H9 (cell line): ENCODE measurements at regions not wholly inside any gene's neighbourhood (a gene's known extent, or its start where the extent isn't known, plus 50 kb on each side); places are given as distances from the start of the nearest gene placed in this dataset.

Source experiments
- DNase-seq: peaks from one replicate; pipeline ENCODE4 v3.0.0-alpha.2; 2017
- H2AFZ ChIP-seq: one replicate; pipeline ENCODE4 v1.6.1; 2013; ENCODE audit warnings: mild to moderate bottlenecking, low read length, control low read depth, moderate library complexity
- H2AK5ac ChIP-seq: 2 replicates; pipeline ENCODE4 v1.6.1; 2013; ENCODE audit warnings: low read length, control low read depth, mixed read lengths; ENCODE audit not compliant: insufficient read length
- H2BK120ac ChIP-seq: one replicate; pipeline ENCODE4 v1.6.1; 2013; ENCODE audit warnings: low read depth, mild to moderate bottlenecking, low read length, control low read depth, inconsistent platforms; ENCODE audit not compliant: poor library complexity, severe bottlenecking
- H2BK12ac ChIP-seq: 2 replicates; pipeline ENCODE4 v1.6.1; 2013; ENCODE audit warnings: low read length, control low read depth, mixed read lengths, low read depth; ENCODE audit not compliant: insufficient read length
- H2BK15ac ChIP-seq: 2 replicates; pipeline ENCODE4 v1.6.1; 2013; ENCODE audit warnings: low read depth, low read length, control low read depth
- H2BK20ac ChIP-seq: one replicate; pipeline ENCODE4 v1.6.1; 2013; ENCODE audit warnings: low read depth, mild to moderate bottlenecking, low read length, control low read depth, inconsistent platforms; ENCODE audit not compliant: poor library complexity, severe bottlenecking
- H2BK5ac ChIP-seq: 2 replicates; pipeline ENCODE4 v1.6.1; 2013; ENCODE audit warnings: low read length, control low read depth, mixed read lengths; ENCODE audit not compliant: insufficient read length
- H3K14ac ChIP-seq: 2 replicates; pipeline ENCODE4 v1.6.1; 2013; ENCODE audit warnings: low read length, control low read depth; ENCODE audit not compliant: insufficient read depth
- H3K18ac ChIP-seq: 2 replicates; pipeline ENCODE4 v1.6.1; 2013; ENCODE audit warnings: low read depth, mild to moderate bottlenecking, mixed read lengths, low read length, control low read depth; ENCODE audit not compliant: insufficient read length
- H3K23ac ChIP-seq: 2 replicates; pipeline ENCODE4 v1.6.1; 2013; ENCODE audit warnings: low read length, control low read depth, mixed read lengths, low read depth; ENCODE audit not compliant: insufficient read length
- H3K23me2 ChIP-seq: 2 replicates; pipeline ENCODE4 v1.6.1; 2013; ENCODE audit warnings: low read depth, mild to moderate bottlenecking, mixed read lengths, low read length, control low read depth; ENCODE audit not compliant: insufficient read length, poor library complexity, severe bottlenecking
- H3K27ac ChIP-seq: 2 replicates; pipeline ENCODE4 v1.5.1; 2013; ENCODE audit warnings: low read length, control low read depth, mixed read lengths, low read depth; ENCODE audit not compliant: insufficient read length
- H3K27me3 ChIP-seq: 2 replicates; pipeline ENCODE4 v1.6.1; 2013; ENCODE audit warnings: low read length, control low read depth, inconsistent platforms; ENCODE audit not compliant: insufficient read depth
- H3K4ac ChIP-seq: 2 replicates; pipeline ENCODE4 v1.6.1; 2013; ENCODE audit warnings: low read depth, mild to moderate bottlenecking, control low read depth, inconsistent platforms, low read length, moderate library complexity
- H3K4me1 ChIP-seq: 2 replicates; pipeline ENCODE4 v1.6.1; 2013; ENCODE audit warnings: low read length, control low read depth, inconsistent platforms; ENCODE audit not compliant: insufficient read depth
- H3K4me2 ChIP-seq: 2 replicates; pipeline ENCODE4 v1.6.1; 2013; ENCODE audit warnings: low read length, control low read depth, mixed read lengths; ENCODE audit not compliant: insufficient read length, insufficient read depth
- H3K56ac ChIP-seq: 2 replicates; pipeline ENCODE4 v1.6.1; 2013; ENCODE audit warnings: low read depth, mild to moderate bottlenecking, mixed read lengths, low read length, control low read depth; ENCODE audit not compliant: insufficient read length
- H3K79me1 ChIP-seq: 2 replicates; pipeline ENCODE4 v1.6.1; 2013; ENCODE audit warnings: low read depth, mild to moderate bottlenecking, moderate library complexity, low read length, control low read depth, inconsistent platforms; ENCODE audit not compliant: insufficient read depth, poor library complexity, severe bottlenecking
- H3K79me2 ChIP-seq: 2 replicates; pipeline ENCODE4 v1.6.1; 2013; ENCODE audit warnings: low read length, control low read depth, inconsistent platforms; ENCODE audit not compliant: insufficient read depth
- H3K9ac ChIP-seq: 2 replicates; pipeline ENCODE4 v1.6.1; 2013; ENCODE audit warnings: low read length, control low read depth, mixed read lengths; ENCODE audit not compliant: insufficient read length; ENCODE audit errors: extremely low read depth
- H3K9me3 ChIP-seq: one replicate; pipeline ENCODE4 v1.6.1; 2013; ENCODE audit warnings: low read depth, low read length, inconsistent platforms; ENCODE audit not compliant: control insufficient read depth
- H3T11ph ChIP-seq: one replicate; pipeline ENCODE4 v1.6.1; 2013; ENCODE audit warnings: mild to moderate bottlenecking, low read length, control low read depth, inconsistent platforms
- H4K20me1 ChIP-seq: one replicate; pipeline ENCODE4 v1.6.1; 2013; ENCODE audit not compliant: control insufficient read depth, insufficient read length, insufficient read depth
- H4K5ac ChIP-seq: 2 replicates; pipeline ENCODE4 v1.6.1; 2013; ENCODE audit warnings: low read depth, mild to moderate bottlenecking, mixed read lengths, low read length, control low read depth; ENCODE audit not compliant: insufficient read length
- H4K8ac ChIP-seq: replicated peaks from 2 replicates; pipeline ENCODE4 v1.6.1; 2013; ENCODE audit warnings: low read length, control low read depth, mixed read lengths, low read depth; ENCODE audit not compliant: insufficient read length
- H4K91ac ChIP-seq: 2 replicates; pipeline ENCODE4 v1.6.1; 2013; ENCODE audit warnings: low read depth, mild to moderate bottlenecking, moderate library complexity, mixed read lengths, low read length, control low read depth; ENCODE audit not compliant: insufficient read length
- H3K27ac Mint-ChIP-seq, 3 experiments: 2 replicates in 2 of 3; 3 replicates in 1 of 3; pipeline ENCODE4 v1.8.0; 2020 to 2021; ENCODE audit warnings: mixed read lengths in 3 of 3, mild to moderate bottlenecking in 1 of 3, moderate library complexity in 1 of 3
- H3K27me3 Mint-ChIP-seq: 2 replicates; pipeline ENCODE4 v1.8.0; 2021; ENCODE audit warnings: low read depth, mild to moderate bottlenecking, moderate library complexity, mixed read lengths
- H3K36me3 Mint-ChIP-seq, 3 experiments: 2 replicates in 2 of 3; 3 replicates in 1 of 3; pipeline ENCODE4 v1.8.0; 2020 to 2021; ENCODE audit warnings: low read depth in 3 of 3, mixed read lengths in 3 of 3; ENCODE audit not compliant: insufficient read depth in 1 of 3
- H3K4me1 Mint-ChIP-seq, 2 experiments: 2 replicates each; pipeline ENCODE4 v1.8.0; 2020; ENCODE audit warnings: mixed read lengths in 2 of 2
- H3K4me3 Mint-ChIP-seq, 2 experiments: 2 replicates in 1 of 2; 3 replicates in 1 of 2; pipeline ENCODE4 v1.8.0; 2020 to 2021; ENCODE audit warnings: mild to moderate bottlenecking in 2 of 2, mixed read lengths in 2 of 2, moderate library complexity in 1 of 2
- H3K9me3 Mint-ChIP-seq, 2 experiments: 2 replicates in 1 of 2; 3 replicates in 1 of 2; pipeline ENCODE4 v1.8.0; 2020; ENCODE audit warnings: mild to moderate bottlenecking in 2 of 2, mixed read lengths in 2 of 2, moderate library complexity in 1 of 2
- WGBS: extraction: QIAGEN DNeasy Blood & Tissue Kit; methylation state at CpG from one replicate; pipeline ENCODE4 v1.1.7; 2013; ENCODE audit warnings: missing lambda C conversion rate, low lambda C conversion rate, mixed read lengths; ENCODE audit not compliant: insufficient read length; ENCODE audit errors: extremely low coverage; 5-methylcytosine and 5-hydroxymethylcytosine counted together
- TF ChIP-seq, protein P1 (sequence below): fragments of 200-600 bp; sonication (generic); conservative IDR thresholded peaks from 3 replicates; pipeline ENCODE4 v1.8.0; 2021; ENCODE audit warnings: antibody characterized with exemption, mild to moderate bottlenecking

GRCh38 chr10:3290550-3290949 lies 118.0 kb upstream of the PITRM1 start:
- WGBS, result no CpG with 5 or more reads among the region's 12 CpGs
- Histone ChIP-seq H3K4me2 (no peak overlapping the region), H2BK20ac (no peak overlapping the region)

More at GRCh38 chr10:3290550-3290949, 118.0 kb upstream of the PITRM1 start:
- Histone ChIP-seq H3K4ac (no peak overlapping the region), H3K9me3 (no peaks in the 10 kb centered on the region), H2BK15ac (no peak overlapping the region), H2AFZ (no peak overlapping the region), H3K56ac (no peak overlapping the region), H2BK5ac (no peak overlapping the region), H3K23ac (no peak overlapping the region), H3K27me3 (no peaks in the 10 kb centered on the region), H3K79me2 (no peaks in the 10 kb centered on the region), H4K20me1 (no peaks in the 10 kb centered on the region), H3K14ac (no peak overlapping the region; the same call in 1 of the 2 replicates), H4K8ac (no peak overlapping the region), H3T11ph (no peak overlapping the region), H3K9ac (no peak overlapping the region), H4K91ac (no peak overlapping the region), H2BK120ac (no peak overlapping the region), H3K23me2 (no peaks in the 10 kb centered on the region), H2AK5ac (no peak overlapping the region), H2BK12ac (no peak overlapping the region), H3K18ac (no peak overlapping the region), H3K27ac (no peak overlapping the region), H3K79me1 (no peaks in the 10 kb centered on the region), H3K4me1 (no peaks in the 10 kb centered on the region; the same call in 1 of the 2 replicates), H4K5ac (no peak overlapping the region)
- Mint-ChIP-seq H3K4me1 (peaks cover 14 to 15% of the 10 kb centered on the region in 2 experiments), H3K4me3 (no peak overlapping the region), H3K36me3 (no peaks in the 10 kb centered on the region), H3K9me3 (no peaks in the 10 kb centered on the region), H3K27ac (no peak overlapping the region), H3K27me3 (no peaks in the 10 kb centered on the region; the same call in 1 of the 2 replicates)
- no peak for DNase-seq
- TF ChIP-seq, protein P1, sequence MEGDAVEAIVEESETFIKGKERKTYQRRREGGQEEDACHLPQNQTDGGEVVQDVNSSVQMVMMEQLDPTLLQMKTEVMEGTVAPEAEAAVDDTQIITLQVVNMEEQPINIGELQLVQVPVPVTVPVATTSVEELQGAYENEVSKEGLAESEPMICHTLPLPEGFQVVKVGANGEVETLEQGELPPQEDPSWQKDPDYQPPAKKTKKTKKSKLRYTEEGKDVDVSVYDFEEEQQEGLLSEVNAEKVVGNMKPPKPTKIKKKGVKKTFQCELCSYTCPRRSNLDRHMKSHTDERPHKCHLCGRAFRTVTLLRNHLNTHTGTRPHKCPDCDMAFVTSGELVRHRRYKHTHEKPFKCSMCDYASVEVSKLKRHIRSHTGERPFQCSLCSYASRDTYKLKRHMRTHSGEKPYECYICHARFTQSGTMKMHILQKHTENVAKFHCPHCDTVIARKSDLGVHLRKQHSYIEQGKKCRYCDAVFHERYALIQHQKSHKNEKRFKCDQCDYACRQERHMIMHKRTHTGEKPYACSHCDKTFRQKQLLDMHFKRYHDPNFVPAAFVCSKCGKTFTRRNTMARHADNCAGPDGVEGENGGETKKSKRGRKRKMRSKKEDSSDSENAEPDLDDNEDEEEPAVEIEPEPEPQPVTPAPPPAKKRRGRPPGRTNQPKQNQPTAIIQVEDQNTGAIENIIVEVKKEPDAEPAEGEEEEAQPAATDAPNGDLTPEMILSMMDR, result no peak
